ENCODE measurements at regions not wholly inside any gene's neighbourhood (a gene's known extent, or its start where the extent isn't known, plus 50 kb on each side); places are given as distances from the start of the nearest gene placed in this dataset.
A peak's percentile ranks its signal among the peaks of the same experiment; 100 is the strongest.
"Not testable (repeated sequence)": the region's sequence is repeated elsewhere in the genome, so short reads cannot be mapped to it uniquely, and the experiment has no call there.

DNA sequence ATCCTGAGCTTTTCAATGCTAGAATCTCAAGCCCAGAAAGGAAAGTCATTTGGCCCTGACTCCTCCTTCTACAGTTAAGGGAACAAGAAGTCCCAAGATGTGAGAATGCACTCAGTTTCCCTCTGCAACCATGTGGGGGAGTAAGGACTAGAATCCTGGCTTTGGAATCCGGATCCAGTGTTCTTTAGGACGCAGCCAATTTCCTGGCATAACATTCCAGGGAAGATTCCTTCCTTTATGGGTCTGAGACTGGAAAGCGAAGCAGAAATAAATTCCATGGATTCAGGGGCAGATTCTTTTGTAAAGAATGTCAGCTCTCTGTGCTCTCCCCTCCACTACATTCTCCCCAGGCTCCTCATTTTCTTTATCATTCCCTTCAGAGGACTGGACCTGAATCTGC, 151.8 kb upstream of the SOX14 start:
- DNase-seq (ENCODE audit: low spot score): no peak

DNA sequence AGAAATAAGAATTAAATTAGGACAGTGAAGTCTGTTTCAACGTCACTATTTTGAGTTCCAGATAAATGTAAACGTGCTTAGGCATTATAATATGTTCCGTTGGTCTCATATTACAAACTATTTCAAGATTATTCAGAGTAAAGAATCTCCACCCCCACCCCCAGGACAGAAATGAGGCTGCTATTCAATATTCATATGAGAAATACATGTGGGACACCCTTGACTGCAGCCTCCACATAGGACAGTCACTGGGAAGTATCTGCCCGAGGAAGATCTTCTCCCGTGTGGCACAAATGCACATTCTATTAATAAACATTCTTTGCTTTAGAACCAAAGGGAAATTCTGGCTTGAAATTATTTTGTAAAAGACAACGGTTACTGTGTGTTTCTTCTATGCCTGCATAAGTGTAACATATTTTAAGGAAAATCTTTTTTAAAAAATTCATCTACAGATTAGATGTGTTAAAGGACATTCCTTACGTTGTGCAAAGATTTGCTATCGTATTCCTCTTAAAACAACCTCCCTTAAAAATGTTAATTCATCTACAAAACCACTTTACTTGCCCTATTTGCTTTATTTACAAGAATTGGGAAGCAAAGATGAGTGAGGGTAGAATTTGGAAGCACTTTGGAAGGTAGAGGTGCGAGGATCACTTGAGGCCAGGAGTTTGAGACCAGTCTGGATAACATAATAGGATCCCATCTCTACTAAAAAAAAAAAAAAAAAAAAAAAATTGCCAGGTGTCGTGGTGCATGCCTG, 148.3 kb upstream of the SOX14 start:
- DNase-seq (ENCODE audit: low spot score): no peak

DNA sequence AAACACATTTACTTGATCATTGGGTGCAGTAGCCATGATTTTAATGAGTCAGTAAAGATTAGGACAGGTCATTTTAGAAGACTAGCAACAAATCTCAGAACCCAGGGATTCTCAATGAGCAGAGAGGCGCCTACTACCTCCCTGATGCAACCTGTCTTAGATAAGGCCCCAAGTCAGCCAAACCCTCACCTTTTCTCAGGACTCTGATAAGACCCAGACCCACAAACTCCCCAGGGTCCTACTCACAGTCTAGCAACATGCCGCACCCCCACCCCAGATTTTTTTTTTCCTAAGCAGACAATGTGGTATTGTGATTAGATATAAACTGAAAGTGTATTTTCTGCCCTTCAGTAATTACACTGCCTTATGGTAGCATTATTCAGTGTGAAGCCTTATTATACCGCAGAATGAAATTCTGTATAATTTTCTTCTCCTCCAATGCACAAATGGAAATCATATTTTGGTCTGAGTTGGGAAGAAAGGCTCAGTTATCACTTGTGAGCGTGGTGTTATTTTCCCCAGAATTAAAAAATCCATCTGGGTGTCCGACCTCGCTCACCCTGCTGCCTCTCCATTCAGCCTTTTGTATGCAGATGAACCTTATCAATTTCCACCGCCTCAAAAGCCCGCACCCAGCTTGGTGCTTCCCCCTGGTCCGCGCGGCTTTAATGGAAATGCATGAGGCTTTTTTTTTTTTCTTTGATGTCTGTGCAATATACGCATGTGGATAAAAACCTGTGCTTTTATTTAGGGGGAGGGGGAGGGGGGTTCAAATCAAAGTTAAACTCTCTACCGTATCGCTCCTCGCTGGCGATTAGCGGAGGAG, 122.0 kb upstream of the SOX14 start:
- no peak for DNase-seq (ENCODE audit: low spot score)

DNA sequence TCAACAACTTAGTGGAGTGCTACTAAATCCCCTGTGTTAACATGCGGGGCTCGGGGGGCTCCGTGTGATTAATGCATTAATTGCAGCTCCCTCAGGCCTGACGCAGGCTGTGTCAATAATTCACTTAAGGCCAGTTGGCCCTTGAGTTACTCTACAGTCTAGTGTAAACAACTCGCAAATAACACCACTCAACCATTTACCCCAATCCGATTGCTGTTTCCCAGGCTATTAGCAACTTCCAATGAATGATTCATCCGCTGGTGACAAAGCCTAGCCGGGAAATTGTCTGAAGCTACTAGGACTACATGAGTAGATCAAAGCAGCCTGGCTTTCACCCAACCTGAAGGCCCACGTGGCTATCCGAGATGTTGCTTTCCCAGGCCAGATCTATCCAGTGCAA, 121.3 kb upstream of the SOX14 start:
- DNase-seq (ENCODE audit: low spot score): no peak

DNA sequence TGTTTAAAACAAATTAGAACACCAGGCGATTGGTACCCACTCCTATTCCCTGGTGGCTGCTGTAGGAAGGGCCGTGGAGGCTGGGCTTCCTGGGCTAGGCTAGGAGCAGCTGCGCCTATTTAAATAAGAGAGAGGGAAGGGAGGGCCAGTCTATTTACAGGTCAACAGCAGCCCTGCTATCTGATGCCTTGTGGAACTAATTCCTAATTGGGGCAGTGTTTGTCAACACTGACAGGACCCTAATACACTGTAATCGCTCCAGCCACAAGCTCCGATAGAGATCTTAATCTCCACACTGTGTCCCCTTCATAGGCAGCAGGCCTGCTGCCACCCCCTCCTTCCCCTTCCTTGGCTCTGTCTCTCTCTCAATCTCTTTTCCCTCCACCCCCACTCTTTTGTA, 116.9 kb upstream of the SOX14 start:
- DNase-seq (ENCODE audit: low spot score): no peak

DNA sequence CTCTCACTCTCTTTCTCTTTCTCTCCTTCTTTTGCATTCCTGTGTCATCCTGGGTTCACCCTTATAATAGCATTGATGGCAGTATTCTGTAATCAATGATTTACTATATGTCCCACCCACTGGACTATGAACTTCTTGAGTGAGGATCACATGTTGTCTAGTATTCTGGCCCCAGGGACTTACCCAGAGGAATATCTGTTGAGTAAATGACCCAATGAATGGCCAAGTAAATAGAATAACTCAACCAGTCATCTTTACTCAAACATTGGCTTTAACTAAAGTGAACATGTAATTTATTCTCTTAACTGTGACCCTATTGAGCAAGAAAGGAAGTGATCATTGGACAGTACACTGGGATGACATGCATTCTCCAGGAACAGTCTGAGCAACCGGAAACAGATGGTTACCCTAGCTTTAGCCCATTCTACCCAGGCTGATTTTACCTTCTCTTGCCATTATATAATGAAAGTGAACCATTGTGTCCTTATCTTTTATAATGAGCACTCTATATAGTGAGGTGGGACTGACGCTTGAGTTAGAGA, 94.5 kb upstream of the SOX14 start:
- no peak for DNase-seq (ENCODE audit: low spot score)

DNA sequence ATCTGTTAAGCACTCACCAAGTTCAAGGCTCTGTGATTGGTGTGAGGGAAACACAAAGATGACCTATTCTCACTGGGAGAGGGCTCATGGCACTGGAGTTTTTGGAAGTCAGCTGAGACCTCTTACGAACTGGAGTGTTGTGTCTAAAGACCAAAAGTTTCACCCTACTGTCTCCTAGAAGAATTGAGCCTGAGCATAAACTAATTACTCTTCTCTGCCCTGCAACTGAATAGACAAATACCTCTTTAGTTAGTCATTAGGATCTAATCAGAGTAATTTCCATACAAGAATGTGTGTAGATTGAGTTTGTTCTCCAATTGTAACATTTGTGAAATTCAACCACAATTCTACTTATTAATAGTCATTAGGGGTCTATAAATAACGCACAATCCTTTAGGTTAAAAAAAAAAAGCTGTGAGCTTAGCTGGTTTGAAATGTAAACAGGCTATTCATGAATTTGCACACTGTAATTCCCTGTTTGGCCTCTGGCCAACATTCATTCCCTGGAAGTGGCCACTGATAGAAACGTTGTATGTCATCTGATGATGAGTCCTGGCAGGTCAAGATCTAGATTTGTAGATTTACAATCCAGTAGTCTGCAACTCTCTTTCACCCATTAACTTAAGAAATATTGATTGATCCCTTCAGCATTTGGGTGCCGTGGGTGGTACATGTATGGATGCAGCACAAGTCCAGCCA, 76.8 kb upstream of the SOX14 start:
- no peak for DNase-seq (ENCODE audit: low spot score)

DNA sequence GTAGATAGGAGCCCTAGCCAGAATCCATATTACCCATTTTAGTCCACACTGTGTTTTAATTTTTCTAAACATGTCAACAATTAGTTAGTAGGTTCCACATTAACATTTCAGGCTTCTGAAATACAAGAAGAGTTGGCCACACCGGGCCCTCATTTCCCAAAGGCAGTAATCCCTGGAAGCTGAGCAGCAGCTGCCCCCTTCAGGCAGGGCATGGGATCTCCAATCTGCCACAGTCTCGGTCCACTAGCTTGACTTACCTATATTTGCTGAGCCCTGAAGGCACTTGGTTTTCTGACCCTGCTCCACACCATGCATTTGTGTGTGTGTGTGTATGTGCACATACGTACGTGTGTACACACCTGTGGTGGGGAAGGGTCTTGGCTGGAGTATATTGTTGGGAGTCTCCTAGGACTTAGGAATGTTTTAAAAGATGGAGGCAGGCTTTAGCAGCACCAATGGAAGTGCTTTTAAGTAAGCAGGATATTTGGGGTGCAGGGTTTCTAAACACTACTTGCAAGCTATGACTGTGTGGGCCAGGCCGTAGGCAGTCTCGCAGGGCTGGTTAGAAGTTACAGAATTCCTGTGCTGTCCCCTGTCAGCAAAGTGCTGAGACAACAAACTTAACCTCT, 71.2 kb upstream of the SOX14 start:
- DNase-seq (ENCODE audit: low spot score): peak; percentile 18

DNA sequence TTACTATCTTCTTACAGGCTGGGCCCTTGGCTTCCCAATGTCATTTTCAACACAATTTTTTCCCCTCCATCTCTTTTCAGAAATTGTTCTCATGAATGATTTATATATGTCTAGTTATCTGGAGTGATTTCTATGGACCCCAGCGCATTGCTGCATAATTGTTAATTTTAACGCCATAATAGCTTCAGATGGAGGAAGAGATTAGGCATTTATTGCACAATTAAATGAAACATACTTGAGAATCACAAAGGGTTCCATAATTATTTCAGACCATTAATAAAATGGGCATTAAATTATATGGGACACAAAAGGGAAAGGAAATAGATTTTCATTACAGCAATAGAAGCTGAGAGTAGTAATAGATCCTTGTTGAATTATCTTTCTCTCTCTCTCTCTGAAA, 70.3 kb upstream of the SOX14 start:
- no peak for DNase-seq (ENCODE audit: low spot score)

DNA sequence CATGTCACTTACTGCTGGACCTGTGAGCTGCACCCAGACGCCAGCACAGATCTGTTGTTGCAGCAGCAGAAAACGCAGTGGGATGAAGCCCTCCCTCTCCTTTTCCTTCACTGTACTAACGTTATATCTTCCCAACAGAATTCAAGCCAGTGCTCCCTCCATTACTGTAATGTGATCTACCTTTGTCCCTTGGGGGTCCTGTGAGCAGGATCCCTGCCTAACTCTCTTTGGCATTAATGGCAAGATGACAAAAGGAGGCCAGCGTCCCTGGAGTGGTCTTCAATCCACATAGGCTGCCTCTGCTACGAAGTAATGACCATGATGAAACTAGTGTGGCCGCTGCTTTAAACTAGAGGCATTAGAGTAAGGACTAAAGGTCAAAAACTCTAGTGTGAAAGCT, 69.3 kb upstream of the SOX14 start:
- DNase-seq (ENCODE audit: low spot score): no peak

DNA sequence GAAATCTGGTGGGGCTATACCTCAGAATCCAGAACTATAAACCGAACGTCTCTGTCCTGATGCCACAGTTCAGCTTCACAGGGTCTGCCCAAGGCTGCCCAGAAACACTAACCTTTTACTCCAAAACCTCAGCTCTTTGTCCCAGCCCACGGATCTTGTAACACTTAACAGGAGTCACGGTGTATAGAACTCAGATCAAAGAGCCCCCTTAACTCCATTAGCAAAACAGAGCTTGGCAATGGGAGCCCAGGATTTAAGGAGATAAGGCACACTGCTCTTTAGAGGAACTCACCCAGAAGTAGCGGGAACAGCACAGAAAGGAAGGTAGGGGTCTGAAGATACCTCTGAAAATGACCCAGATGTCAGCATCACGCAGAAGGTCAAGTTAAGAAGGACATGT, 68.8 kb upstream of the SOX14 start:
- DNase-seq (ENCODE audit: low spot score): no peak

DNA sequence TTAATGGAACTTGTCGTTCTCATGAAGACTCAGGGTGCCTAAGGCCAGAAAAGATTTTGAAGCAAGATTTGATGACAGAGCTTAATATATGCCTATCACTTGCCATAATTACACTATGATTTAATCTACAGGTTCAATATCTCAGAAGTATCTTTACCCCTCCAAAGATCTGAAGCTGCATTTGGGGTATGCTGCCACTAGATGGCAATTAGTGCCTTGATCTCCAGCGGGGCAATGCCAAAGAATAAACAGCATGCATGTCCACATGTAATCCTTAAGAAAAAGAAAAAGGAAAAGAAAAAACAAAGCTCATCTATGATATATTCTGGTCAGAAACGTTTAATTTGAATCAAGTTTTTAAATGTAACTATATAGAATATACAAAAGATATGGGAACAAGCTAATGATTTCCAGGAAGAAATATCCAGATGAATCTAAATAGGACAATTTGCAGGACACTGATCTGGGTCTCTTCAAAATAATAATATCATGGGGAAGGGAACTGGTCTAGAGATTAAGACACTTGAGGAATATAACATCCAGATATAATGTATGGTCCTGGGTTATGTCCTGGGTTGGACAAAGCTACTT, 55.0 kb upstream of the SOX14 start:
- peak; percentile 38 for DNase-seq (ENCODE audit: low spot score)

DNA sequence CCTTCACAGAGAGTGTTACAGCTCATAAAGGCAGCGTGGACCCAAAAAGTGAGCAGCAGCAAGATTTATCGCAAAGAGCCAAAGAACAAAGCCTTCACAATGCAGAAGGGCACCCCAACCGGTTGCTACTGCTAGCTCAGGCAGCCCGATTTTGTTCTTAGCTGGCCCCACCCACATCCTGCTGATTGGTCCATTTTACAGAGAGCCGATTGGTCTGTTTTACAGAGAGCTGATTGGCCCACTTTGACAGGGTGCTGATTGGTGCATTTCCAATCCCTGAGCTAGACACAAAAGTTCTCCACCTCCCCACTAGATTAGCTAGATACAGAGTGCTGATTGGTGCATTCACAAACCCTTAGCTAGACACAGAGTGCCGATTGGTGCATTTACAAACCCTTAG, 50.1 kb upstream of the SOX14 start:
- not testable (repeated sequence) for DNase-seq (ENCODE audit: low spot score)
